Gastrocnemius medialis (tissue), 4 donors: ENCODE measurements at regions not wholly inside any gene's neighbourhood (a gene's known extent, or its start where the extent isn't known, plus 50 kb on each side); places are given as distances from the start of the nearest gene placed in this dataset.

ENCODE experiments used
- CTCF ChIP-seq, 5 experiments: fragments of 450-650 bp in 3 of 5; fragments of 200-600 bp in 2 of 5; sonication (generic) in 2 of 5; IDR thresholded peaks in 4 of 5; conservative IDR thresholded peaks in 1 of 5; 1 replicate in 4 of 5; 2 replicates in 1 of 5; pipeline ENCODE4 v1.5.1; 2016 to 2019; ENCODE audit warnings: antibody characterized with exemption in 5 of 5, mild to moderate bottlenecking in 3 of 5, moderate library complexity in 3 of 5
- POLR2A ChIP-seq, 2 donors: fragments of 450-650 bp; IDR thresholded peaks; one replicate each; pipeline ENCODE4 v1.6.1; 2017; ENCODE audit warnings: antibody characterized with exemption in 2 of 2, mild to moderate bottlenecking in 2 of 2, moderate library complexity in 2 of 2

- TF ChIP-seq CTCF (IDR thresholded peaks at IDR 0.05 in 4 of 5, conservative IDR thresholded peaks at IDR 0.05 in 1 of 5) (no peak), POLR2A (IDR thresholded peaks at IDR 0.05) (no peak)
Measured at GRCh38 chr6:169994739-169995138, 243.3 kb downstream of the ERMARD start.
